NCI-H2171 (cell line): ENCODE measurements at regions not wholly inside any gene's neighbourhood (a gene's known extent, or its start where the extent isn't known, plus 50 kb on each side); places are given as distances from the start of the nearest gene placed in this dataset.

Experiments
- DNase-seq: peaks from one replicate; lab custom pipeline; 2025; lab: John Stamatoyannopoulos, UW

- no peak for DNase-seq
These were observed 50.6 kb upstream of the PTGR2 start for GRCh38 chr14:73800970-73801515.

GRCh38 chr14:73797543-73798265 lies 53.9 kb upstream of the PTGR2 start:
- no peak for DNase-seq

DNA sequence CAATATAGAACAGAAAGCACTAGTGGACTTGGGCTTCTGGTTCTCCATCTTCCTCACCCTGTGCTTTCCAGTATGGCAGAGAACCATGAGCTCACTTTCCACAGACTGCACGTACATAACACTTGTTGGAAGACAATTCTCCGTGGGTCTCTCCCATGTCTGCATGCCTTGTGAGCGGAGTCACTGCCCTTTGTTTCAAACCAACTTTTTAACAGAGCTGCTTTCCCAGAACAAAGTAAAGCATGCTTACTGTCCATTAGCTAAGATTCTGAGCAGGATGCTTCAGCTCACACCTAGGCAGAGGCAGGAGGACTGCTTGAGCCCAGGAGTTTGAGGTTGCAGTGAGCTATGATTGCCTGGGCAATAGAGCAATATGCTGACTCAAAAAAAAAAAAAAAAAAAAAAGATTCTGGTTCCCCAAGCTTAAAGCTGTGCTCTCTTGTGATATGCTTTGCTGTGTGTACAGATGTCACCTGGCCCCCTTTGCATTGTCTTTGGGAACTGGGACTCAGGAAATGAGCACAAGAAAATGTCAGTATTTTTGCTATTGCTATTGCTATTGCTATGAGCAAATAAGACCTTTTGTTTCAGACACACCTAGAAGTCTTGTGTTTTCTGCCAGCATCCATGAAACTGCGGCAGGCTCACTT lies 54.6 kb upstream of the PTGR2 start:
- DNase-seq = no peak

DNA sequence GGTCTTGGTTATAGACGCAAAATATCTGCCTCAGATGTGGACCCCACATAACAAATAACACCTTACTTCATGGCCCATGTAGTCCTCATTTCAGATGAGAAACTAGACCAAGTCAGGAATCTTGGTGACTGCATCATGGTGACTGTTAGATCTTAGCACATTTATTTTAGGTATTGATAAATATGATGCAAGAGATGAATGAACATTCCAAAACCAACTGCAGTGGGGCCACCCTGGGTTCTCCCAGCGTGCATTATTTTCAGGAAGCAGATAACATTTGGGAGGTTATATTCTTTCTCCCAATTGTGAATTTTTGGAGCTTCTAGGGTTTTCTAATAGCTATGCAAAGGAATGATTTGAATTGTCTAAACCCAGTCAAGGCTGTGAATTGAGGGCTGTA lies 55.2 kb upstream of the PTGR2 start:
- no peak for DNase-seq

GRCh38 chr14:73795974-73796373 lies 55.7 kb upstream of the PTGR2 start:
- no peak for DNase-seq

DNA sequence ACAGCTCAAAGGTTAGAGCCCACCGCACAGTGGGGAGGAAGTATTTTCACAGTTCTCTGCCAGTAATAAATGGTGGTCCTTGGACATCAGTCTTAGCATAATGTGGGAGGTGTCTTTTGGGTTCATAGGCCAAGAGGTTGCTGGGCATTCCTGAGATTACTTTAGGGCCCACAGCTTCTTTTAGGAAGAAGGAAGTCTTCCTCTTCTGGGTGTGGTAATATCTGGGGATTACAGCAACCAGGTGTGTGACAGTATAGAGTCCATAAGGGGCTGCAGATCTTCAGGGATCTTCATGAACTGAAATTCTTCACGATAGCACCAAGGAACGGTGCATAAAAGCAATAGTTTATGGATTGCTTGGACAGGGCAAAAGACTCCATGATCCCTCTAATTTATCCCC lies 56.2 kb upstream of the PTGR2 start:
- DNase-seq = no peak

GRCh38 chr14:73794146-73794545 lies 57.5 kb upstream of the PTGR2 start:
- no peak for DNase-seq

DNA sequence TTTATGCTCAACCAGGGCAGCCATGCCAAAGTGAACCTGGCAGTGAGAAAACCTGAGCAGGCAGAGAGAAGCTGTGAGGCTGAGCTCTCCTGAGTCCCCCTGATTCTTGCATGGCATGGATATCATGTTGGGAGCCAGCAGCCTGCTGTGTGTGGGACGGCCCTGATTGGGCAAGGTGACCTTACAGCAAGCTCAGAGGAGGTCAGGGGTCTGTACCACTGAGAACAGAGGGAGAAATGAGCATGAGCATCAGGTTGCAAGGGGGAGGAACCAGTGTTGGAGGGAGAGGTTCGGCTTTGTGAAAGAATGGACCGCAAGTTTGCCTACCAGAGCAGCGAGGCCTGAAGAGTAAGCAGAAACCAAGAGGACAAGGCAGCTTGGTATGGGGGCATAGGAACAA lies 59.1 kb upstream of the PTGR2 start:
- DNase-seq = no peak

- no peak for DNase-seq
These were observed 61.5 kb upstream of the PTGR2 start for GRCh38 chr14:73789989-73790581.

GRCh38 chr14:73788701-73789551 lies 62.7 kb upstream of the PTGR2 start:
- no peak for DNase-seq

- no peak for DNase-seq
These were observed 63.4 kb upstream of the PTGR2 start for GRCh38 chr14:73788317-73788598.

GRCh38 chr14:73787486-73788316 lies 63.9 kb upstream of the PTGR2 start:
- no peak for DNase-seq

DNA sequence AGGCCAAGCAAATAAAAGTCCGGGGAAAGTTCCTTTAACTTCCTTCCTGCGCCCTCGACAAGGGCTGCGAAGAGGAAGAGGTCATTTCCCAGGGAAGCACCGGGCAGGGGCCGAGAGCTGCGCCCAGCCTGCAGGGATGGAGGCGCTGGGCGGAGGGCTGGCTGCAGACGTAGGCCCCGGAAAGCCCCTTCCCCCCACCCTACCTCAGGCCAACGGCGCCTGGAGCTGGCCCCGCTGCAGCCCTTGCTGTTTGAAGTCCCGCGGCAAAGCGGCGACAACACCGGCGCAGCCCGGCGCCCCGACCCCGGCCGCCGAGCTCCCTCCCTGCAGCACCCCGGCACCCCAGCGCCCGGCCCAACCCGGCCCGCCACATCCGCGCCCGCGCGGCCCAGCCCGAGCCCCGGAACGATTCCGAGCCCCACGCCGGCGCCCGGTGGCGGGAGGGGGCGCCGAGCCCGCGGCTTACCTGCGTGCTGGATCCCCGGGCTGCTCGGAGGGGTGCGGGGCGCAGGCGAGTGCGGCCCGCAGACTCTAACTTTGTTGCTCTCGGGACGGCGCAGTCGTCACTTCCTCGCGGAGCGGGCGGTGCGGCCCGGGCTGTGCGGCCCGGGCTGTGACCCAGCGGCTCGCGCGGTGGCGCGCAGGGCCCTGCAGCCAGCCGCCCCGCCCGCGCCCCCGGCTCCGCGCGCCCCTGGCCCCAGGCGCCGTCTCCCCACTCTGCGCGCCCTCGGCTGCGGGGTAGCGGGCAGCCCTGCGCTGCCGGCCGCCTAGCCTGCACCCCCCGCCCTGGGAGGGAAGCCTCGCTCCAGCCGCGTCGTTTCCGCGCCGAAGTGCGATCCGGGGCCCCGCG lies 64.8 kb upstream of the PTGR2 start:
- DNase-seq = peak; percentile 36

DNA sequence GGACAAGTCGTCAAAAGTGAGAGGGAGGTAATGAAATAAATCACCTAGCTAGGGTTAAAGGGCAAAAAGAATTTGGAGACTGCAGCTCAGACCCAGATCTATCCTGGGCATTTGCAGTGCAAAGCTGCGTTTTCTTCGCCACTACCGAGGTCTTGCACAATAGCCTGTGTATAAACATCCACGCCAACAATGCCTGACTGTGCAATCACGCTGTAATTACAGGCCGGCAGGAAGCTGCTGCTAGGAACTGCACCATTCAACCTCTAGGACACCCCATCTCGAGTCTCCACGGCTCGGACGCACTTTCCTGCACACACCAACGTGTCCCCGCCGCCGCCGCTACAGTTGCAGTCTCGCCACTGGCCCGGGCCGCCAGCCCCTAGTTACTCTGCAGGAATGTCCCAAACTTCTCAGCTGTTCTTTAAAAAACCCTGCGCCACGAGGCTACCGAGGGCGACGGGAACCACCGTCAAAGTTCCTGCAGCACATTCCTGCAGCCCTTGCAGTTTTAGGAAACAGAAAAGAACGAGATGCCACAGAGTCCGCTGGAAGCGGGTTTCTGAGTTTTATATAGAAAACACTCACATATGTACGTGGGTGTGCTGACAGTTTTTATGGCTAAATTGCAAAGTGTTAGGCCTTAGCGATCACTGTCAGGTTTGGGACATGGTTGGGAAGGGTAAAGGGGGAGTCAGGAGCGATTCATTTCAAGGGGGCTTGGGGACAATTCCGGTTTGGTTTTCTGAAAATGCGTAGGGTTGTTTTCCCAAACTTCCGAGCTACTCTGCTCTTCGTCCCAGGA lies 65.6 kb upstream of the PTGR2 start:
- no peak for DNase-seq

DNA sequence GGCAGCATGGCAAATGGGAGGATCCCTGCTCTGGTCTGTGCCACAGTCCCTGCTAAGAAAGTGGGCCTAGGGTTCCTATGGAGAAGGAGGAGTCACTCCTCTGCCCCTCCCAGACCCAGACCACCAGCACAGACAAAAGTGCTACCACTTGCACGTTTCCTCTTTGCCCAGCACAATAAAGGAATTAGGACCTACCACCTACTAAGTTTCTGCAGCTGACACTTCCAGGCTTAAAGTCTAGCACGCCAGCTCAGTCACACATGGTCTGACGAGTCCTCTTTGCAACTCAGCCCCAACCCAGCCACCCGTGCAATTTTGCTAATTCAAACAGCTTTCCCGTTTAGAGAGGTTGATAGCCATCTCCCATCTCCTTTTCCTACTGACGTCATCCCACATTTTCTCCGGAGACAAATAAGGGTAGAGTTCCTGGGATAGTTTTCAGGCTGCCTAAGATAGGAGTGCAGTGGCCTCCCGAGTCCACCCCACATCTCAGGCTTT lies 66.2 kb upstream of the PTGR2 start:
- DNase-seq = no peak

DNA sequence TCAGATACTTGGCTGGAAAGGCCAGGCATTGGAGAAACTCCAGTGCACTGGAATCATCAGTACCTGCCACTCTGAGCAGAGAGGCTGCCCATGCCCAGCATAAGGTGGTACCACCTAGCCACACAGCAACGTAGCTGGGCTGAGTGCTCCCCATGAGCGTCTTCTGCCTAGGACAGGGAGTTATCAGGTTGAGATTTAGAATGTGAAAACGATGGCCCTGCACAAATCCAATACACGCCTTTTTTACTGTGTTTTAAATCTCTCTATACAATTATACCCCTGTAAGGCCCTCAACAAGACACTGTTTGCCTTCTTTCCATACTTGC lies 66.7 kb upstream of the PTGR2 start:
- no peak for DNase-seq

DNA sequence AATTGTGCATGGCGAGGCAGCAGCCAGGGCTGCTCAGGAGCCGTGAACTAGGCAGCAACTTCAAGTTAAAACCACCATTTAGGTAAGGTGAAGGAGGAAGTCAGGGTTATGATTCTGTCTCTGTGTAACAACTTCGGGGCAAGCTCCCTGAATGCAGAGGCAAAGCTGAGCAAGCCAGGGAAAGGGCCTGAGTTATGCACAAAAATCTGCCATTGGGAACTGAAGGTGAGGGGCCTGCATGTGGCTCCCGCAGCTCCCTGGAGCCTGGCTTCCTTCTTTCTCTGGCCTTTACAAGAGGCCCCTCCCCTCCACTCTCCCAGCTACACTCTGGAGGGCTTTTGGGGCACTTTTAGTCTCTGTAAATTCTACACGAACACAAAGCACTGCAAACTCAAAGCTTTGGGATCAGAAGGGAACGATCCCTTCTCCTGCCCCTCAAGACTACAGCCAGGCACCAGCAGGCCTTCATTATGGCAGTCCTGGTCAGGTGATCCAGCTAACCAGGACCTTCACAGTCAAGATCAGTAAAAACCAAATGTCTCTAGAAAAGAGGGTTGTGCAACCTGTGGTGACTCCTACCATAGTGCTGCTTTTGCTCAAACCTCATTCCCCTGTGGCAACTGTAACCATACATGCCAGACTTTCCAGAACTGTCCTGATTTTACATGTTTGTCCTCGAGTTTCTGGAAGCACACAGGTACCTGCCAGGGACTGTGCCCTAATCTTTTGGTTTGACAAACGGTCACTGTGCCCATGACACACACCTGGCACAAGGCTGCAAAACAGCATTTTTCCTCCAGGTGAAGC lies 67.2 kb upstream of the PTGR2 start:
- no peak for DNase-seq

DNA sequence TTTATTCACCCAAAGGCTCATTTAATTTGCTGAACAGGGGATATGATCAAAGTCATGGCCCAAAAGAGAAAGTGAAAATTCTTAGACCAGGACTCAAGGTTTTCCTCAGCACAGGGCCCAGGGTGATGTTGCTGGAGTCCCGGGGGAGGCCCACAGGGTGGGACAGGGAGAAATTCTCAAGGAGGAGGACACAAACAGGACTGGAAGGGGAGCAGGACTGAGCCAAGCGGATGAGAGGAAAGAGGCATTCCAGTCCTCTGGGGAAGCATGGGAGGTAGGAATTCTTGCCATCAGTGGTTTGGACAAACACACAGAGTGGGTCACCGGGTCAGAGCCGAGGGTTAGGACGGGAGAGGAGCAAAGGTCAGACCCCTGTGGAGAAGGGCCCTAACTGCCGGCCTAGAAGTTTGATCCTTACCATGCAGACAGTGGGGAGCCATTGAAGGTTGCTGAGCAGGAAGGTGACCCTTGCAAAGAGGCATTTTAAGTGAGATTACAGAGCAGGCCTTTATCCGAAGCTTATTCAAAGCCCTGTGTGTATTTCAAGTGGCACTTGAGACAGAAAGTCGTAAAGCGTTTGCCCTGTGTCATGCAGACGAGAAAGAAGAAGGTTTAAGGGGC lies 68.4 kb upstream of the PTGR2 start:
- no peak for DNase-seq

DNA sequence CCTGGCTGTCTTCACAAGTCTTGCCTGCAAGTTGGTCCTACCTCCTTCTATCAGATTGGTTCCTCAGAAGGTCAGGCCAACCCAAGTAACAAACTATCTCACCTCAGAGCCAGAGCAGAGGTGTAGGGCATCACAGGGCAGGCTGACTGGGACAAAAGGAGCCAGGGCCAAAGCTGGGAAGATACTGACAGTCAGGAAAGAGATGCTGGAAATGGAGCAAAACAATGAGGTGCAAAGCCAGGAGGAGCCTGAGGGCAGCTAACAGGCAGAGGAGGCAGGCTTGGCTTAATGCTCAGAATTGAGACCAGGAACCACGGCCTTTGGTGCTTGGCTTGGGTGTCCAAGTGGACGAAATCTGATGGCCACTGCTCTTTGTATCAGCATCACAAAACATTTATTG lies 68.4 kb upstream of the PNMA1 start:
- DNase-seq = no peak
